ENCODE measurements at regions not wholly inside any gene's neighbourhood (a gene's known extent, or its start where the extent isn't known, plus 50 kb on each side); places are given as distances from the start of the nearest gene placed in this dataset.
"Not testable (repeated sequence)": the region's sequence is repeated elsewhere in the genome, so short reads cannot be mapped to it uniquely, and the experiment has no call there.

DNA sequence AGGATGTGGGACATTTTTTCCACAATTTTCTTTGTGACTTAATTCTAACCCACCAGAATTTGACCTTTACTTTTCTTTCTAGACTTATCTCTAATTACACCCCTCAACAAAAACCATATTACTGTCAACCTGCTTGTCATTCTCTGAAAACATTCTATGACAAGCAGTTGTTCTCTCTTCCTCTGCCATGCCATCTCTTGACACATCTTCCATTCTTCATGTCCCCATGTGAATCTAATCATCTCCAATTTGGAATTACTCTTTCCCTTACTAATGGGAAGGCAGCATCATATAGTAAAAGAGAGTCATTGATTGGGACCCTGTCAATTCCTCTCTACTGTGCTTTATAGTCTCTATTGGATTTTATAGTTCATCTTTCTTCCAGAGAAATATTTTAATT lies 61.3 kb upstream of the P2RY1 start:
- H3K27me3 ChIP-seq (ENCODE audit: insufficient read depth, poor library complexity, severe bottlenecking), result no peaks in the 10 kb centered on the region
- H3K27ac ChIP-seq (replicated peaks), result no peak overlapping the region
- TF ChIP-seq GABPA (IDR thresholded peaks at IDR 0.05; ENCODE audit: low read depth) (no peak), CTCF (IDR thresholded peaks at IDR 0.05; ENCODE audit: insufficient read depth, low read length) (no peak), SPI1 (IDR thresholded peaks at IDR 0.05; ENCODE audit: borderline replicate concordance, low read depth) (no peak)
- TF ChIP-seq, protein P1, sequence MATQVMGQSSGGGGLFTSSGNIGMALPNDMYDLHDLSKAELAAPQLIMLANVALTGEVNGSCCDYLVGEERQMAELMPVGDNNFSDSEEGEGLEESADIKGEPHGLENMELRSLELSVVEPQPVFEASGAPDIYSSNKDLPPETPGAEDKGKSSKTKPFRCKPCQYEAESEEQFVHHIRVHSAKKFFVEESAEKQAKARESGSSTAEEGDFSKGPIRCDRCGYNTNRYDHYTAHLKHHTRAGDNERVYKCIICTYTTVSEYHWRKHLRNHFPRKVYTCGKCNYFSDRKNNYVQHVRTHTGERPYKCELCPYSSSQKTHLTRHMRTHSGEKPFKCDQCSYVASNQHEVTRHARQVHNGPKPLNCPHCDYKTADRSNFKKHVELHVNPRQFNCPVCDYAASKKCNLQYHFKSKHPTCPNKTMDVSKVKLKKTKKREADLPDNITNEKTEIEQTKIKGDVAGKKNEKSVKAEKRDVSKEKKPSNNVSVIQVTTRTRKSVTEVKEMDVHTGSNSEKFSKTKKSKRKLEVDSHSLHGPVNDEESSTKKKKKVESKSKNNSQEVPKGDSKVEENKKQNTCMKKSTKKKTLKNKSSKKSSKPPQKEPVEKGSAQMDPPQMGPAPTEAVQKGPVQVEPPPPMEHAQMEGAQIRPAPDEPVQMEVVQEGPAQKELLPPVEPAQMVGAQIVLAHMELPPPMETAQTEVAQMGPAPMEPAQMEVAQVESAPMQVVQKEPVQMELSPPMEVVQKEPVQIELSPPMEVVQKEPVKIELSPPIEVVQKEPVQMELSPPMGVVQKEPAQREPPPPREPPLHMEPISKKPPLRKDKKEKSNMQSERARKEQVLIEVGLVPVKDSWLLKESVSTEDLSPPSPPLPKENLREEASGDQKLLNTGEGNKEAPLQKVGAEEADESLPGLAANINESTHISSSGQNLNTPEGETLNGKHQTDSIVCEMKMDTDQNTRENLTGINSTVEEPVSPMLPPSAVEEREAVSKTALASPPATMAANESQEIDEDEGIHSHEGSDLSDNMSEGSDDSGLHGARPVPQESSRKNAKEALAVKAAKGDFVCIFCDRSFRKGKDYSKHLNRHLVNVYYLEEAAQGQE (IDR thresholded peaks at IDR 0.05; ENCODE audit: insufficient replicate concordance, low read depth), result no peak
- DNase-seq (ENCODE audit: low read depth in 1 of 2, low spot score in 1 of 2), result no peak
- H3K4me3 ChIP-seq (replicated peaks; ENCODE audit: insufficient read depth, low read length), result no peak overlapping the region

- not testable (repeated sequence) for H3K4me3 ChIP-seq (replicated peaks; ENCODE audit: insufficient read depth, low read length); H3K27ac ChIP-seq (replicated peaks); DNase-seq (ENCODE audit: low read depth in 1 of 2, low spot score in 1 of 2); H3K27me3 ChIP-seq (ENCODE audit: insufficient read depth, poor library complexity, severe bottlenecking)
These were observed 60.7 kb upstream of the P2RY1 start for GRCh38 chr3:152774230-152774629.

DNA sequence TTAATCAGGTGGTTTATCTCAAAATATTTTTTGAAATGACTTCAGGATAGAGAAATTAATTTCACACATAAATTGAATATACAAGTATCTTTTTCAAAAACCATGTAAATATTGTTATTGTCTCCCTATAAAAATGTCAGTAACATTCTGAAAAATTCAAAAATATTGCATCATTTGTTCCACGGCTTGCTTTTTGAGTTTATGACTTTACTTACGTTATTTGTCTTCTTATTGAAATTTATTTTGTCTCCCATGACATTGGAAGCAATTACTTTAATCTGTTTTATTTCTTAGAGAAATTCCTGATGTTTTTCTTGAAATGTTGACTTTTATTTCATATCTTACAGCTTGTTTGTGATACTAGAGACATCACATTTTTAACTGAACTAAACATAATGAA lies 56.9 kb upstream of the P2RY1 start:
- Histone ChIP-seq H3K27ac (replicated peaks) (no peak overlapping the region), H3K4me3 (replicated peaks; ENCODE audit: insufficient read depth, low read length) (no peak overlapping the region), H3K27me3 (ENCODE audit: insufficient read depth, poor library complexity, severe bottlenecking) (peaks cover 2% of the 10 kb centered on the region)
- TF ChIP-seq, protein P1 (IDR thresholded peaks at IDR 0.05; ENCODE audit: insufficient replicate concordance, low read depth), result no peak
- TF ChIP-seq SPI1 (IDR thresholded peaks at IDR 0.05; ENCODE audit: borderline replicate concordance, low read depth) (no peak), GABPA (IDR thresholded peaks at IDR 0.05; ENCODE audit: low read depth) (no peak), POLR2AphosphoS5 (IDR thresholded peaks at IDR 0.05; ENCODE audit: low read depth) (no peak), CTCF (IDR thresholded peaks at IDR 0.05; ENCODE audit: insufficient read depth, low read length) (no peak)
- no peak for DNase-seq (ENCODE audit: low read depth in 1 of 2, low spot score in 1 of 2)

DNA sequence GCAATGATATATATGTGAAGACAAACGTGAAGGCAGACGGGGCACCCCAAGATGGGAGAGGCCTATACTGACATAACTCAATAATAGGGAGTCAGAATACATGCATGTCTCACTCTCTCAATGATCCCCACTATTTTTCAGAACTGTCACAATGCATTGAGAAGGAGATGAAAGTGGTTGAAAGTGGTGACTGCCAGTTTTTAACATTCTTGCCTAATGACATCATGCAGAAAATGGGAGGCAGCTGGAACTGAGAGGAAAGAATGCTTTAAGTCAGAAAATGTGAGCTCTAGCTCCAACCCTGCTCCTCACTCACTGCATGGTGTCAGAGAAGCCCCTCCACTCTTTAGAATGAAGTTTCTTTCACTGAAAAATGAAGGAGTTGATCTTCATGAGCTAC lies 55.3 kb upstream of the P2RY1 start:
- no peak overlapping the region for H3K27ac ChIP-seq (replicated peaks)
- DNase-seq (ENCODE audit: low read depth in 1 of 2, low spot score in 1 of 2), result no peak

More for the DNA sequence above, 55.3 kb upstream of the P2RY1 start:
- H3K4me3 ChIP-seq (replicated peaks; ENCODE audit: insufficient read depth, low read length), result no peak overlapping the region
- no peak for TF ChIP-seq POLR2AphosphoS5 (IDR thresholded peaks at IDR 0.05; ENCODE audit: low read depth)
- no peak for TF ChIP-seq SPI1 (IDR thresholded peaks at IDR 0.05; ENCODE audit: borderline replicate concordance, low read depth)
- TF ChIP-seq GABPA (IDR thresholded peaks at IDR 0.05; ENCODE audit: low read depth), result no peak
- TF ChIP-seq, protein P1 (IDR thresholded peaks at IDR 0.05; ENCODE audit: insufficient replicate concordance, low read depth), result no peak
- TF ChIP-seq CTCF (IDR thresholded peaks at IDR 0.05; ENCODE audit: insufficient read depth, low read length), result no peak
- peaks cover 2% of the 10 kb centered on the region for H3K27me3 ChIP-seq (ENCODE audit: insufficient read depth, poor library complexity, severe bottlenecking)
